HG02884 (cell line): ENCODE measurements at regions not wholly inside any gene's neighbourhood (a gene's known extent, or its start where the extent isn't known, plus 50 kb on each side); places are given as distances from the start of the nearest gene placed in this dataset.

ENCODE experiments used
- ATAC-seq: cut with Tn5 transposase; IDR thresholded peaks from one replicate; pipeline ENCODE4 v1.9.1; 2021; ENCODE audit warnings: mild to moderate bottlenecking, moderate library complexity; ENCODE audit not compliant: unreplicated experiment

DNA sequence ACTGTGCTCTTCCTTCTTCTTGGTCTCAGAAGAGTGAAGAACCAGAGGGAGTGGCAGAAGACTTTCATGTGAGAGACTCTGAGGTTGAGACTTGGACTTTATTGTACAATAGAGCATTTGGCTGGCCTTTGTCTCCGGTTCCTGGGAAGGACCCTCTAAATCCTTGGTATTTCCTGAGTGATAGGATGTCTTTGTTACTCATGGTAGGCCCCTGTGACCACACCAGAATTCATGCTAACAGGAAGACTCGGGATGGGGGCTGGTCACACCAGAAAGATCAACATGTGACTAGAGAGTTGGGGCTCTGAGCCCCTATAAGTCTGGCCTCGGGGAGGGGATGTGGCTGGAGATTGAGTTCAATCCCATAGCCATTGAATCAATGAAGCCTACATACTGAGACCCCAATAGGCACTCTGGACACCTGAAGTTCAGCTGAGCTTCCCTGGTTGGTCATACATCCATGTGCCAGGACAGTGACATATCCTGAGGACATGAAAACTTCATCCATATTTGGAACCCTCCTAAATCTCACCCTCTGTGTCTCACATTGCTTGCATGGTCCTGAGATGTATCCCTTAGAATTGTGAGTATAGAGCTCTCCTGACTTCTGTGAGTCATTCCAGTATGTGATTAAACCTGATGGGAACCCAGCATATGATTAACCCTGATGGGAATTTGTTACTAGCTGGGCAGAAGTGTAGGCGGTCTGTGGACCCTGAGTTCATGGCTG lies 201.7 kb downstream of the GADD45G start:
- no peak for ATAC-seq

DNA sequence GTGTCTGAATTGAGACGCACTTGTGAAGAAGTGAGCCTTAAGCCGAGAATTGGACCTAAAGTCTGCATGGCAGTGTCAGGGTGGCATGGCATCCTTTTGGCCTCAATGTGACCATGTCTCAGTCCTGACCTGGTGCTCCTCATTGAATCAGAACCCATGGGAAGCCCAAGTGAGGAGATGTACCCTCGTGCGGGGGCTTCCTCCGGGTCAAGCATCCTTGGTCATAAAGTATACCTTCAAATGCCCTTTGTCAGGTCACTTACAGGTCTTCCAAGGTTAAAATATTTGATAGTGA lies 202.2 kb downstream of the GADD45G start:
- ATAC-seq, result no peak

- no peak for ATAC-seq
Measured at GRCh38 chr9:89807682-89808075, 202.9 kb downstream of the GADD45G start.

- ATAC-seq, result no peak
Measured at GRCh38 chr9:89808076-89808755, 203.4 kb downstream of the GADD45G start.

DNA sequence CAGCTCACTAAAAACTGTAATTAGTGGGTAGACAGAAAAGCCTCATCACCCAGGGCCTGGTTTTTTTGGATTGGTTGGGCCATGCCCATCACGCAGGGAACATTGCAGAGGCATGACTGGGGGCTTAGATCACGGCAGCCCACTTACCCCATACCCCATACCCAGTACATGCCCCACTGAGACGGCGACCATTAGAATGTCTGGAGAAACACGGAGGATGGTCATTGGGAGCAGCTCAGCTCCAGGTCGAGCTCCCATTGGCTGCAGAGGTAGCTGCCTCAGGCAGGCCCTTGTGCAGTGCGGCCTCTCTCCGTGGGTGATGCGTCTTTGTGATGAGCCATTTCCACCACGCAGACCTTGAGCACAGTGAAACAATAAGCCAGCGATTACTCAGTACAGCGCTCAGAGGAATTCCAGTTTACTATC lies 204.0 kb downstream of the GADD45G start:
- ATAC-seq, result no peak

GRCh38 chr9:89810431-89810830 lies 205.6 kb downstream of the GADD45G start:
- ATAC-seq, result no peak

DNA sequence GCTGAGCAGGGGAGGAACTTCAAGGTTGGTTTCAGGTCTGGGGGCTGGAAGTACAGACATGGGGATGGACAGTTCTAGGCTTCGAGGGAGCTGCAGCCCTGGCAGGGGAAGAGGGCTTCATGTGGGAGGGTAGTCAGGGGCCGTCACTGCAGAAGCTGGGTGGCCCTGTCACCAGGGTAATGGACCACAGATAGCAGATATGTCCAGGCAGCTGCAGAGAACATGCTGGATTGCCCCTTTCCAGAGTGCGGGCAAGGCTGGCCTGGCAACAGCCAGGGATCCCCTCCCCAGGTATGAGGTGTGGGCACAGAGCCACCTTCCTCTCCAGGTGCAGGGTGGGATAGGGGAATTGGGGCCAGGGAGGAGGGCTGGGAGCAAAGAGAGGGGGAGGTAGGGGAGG lies 206.5 kb downstream of the GADD45G start:
- no peak for ATAC-seq

- ATAC-seq, result no peak
Measured at GRCh38 chr9:89811886-89812450, 207.2 kb downstream of the GADD45G start.

- no peak for ATAC-seq
Measured at GRCh38 chr9:89812556-89813181, 207.9 kb downstream of the GADD45G start.

- ATAC-seq, result no peak
Measured at GRCh38 chr9:89813482-89813881, 208.7 kb downstream of the GADD45G start.

- ATAC-seq, result no peak
Measured at GRCh38 chr9:89814340-89815040, 209.7 kb downstream of the GADD45G start.

- peak; percentile 41 for ATAC-seq
Measured at GRCh38 chr9:89815061-89815902, 210.5 kb downstream of the GADD45G start.

- ATAC-seq, result peak; percentile 82
Measured at GRCh38 chr9:89815903-89816573, 211.2 kb downstream of the GADD45G start.

DNA sequence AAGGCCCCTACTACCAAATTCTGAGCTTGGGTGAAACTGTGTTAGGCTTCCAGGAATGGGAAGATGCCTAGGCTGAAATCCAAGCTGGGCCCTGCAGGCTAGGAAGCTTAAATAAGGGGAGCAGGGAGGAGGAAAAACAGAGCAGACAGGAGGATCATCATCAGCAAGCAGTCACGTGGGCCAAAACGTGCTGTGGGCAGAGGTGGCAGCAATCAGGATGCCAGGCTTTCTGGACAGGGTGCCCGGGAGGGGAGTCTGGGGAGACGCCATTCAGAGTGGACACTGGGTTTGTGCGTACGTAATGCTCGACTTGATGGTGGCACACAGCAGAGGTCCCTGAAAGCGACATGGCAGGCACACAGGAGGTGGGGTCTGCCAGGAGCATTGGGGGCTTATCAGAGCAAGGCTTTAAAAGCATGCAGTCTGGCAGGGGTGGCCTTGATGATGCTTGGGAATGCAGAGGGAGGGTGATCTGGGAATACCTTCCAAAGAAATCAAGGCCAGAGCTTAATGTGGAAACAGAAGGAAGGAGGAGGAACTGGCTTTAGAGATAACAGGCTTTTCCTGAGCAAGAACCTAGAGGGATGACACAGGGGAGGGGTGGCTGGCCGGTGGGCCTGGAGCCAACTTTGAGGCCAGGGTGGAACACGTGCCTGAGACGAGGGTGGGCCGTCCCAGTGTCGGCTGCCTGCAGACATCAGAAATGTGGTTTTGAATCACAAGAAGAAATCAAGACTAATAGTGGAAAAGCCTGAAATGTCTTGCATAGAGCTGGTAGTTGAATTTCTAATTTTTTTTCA lies 212.5 kb downstream of the GADD45G start:
- no peak for ATAC-seq

DNA sequence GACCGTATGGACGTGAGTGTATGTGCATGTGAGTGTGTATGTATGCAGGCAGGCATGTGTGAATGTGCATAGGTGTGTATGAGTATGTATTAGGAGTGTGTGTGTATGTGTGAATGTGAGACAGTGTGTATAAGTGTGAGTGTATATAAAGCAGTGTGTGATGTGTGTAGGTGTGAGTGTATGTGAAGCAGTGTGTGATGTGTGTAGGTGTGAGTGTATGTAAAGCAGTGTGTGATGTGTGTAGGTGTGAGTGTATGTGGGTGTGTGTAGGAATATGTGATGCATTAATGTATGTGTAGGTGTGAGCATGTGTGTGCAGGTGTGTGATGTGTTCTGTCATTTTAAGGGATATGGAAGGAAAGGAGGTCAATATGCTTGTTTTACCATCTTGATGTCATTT lies 215.5 kb downstream of the GADD45G start:
- no peak for ATAC-seq

- ATAC-seq, result no peak
Measured at GRCh38 chr9:89821081-89821480, 216.3 kb downstream of the GADD45G start.

- no peak for ATAC-seq
Measured at GRCh38 chr9:89822996-89823395, 218.2 kb downstream of the GADD45G start.

DNA sequence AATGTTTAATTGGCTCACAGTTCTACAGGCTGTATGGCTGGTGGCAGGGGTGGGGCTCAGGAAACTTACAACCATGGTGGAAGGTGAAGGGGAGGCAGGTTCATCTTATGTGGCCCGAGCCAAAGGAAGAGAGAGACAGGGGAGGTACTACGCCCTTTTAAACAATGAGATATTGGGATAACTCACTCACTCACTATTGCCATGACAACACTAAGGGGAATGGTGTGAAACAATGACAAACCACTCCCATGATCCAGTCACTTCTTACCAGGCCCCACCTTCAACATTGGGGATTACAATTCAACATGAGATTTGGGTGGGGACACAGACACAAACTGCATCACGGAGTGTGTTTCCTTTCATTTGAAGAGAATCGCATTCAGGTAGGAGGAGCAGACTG lies 220.9 kb downstream of the GADD45G start:
- no peak for ATAC-seq

- ATAC-seq, result no peak
Measured at GRCh38 chr9:89826186-89826585, 221.4 kb downstream of the GADD45G start.
